HG03060 (cell line): ENCODE measurements at regions not wholly inside any gene's neighbourhood (a gene's known extent, or its start where the extent isn't known, plus 50 kb on each side); places are given as distances from the start of the nearest gene placed in this dataset.

Experiments
- ATAC-seq: cut with Tn5 transposase; IDR thresholded peaks from one replicate; pipeline ENCODE4 v1.9.1; 2021; ENCODE audit warnings: low read depth, moderate number of reproducible peaks; ENCODE audit not compliant: unreplicated experiment

- no peak for ATAC-seq
Observed at GRCh38 chr13:62060570-62060969, 644.9 kb upstream of the PCDH20 start.

DNA sequence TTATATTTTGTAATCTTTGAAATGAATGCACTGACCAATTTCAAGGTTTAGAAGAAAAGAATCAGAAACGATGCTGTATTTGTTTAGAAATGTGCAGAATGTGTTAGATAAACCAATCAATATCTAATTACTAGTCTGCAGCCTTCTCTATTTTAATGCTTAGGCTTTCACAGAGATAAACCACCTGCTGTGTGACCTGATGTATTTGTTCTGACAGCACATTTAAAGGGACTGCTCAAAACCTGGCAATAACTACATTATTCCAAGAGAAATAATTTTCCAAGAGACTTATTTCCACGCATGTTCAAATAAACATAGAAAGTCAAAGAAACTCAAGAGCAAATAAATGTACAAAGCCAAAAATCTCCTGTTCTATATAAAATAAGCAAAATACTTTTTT lies 641.6 kb upstream of the PCDH20 start:
- ATAC-seq, result no peak

- ATAC-seq, result no peak
Observed at GRCh38 chr13:62049992-62050391, 634.3 kb upstream of the PCDH20 start.

GRCh38 chr13:62046512-62046911 lies 630.9 kb upstream of the PCDH20 start:
- no peak for ATAC-seq

- no peak for ATAC-seq
Observed at GRCh38 chr13:62043600-62043999, 628.0 kb upstream of the PCDH20 start.

- no peak for ATAC-seq
Observed at GRCh38 chr13:62040806-62041205, 625.2 kb upstream of the PCDH20 start.

GRCh38 chr13:62040078-62040477 lies 624.4 kb upstream of the PCDH20 start:
- no peak for ATAC-seq

GRCh38 chr13:62038214-62038613 lies 622.6 kb upstream of the PCDH20 start:
- no peak for ATAC-seq

- ATAC-seq, result no peak
Observed at GRCh38 chr13:62035981-62036380, 620.3 kb upstream of the PCDH20 start.

- ATAC-seq, result no peak
Observed at GRCh38 chr13:62033934-62034333, 618.3 kb upstream of the PCDH20 start.

DNA sequence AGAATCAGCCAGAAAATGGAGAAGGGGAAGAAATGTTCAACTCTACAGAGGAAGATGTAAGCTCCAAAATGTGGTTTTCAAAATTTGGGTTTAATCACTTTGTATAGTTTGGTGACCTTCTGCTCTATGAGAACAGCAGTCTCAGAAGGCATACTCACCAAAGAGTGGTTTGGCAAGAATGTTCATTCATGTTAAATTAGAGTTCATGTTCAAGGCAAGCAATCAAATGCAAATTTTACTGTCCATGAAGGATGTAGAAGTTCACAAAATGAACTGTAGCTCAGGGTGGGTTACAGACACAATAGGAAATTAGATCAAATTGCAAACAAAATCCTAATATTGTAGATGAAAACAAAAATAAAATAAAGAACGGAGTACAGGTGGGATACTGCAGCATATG lies 606.7 kb upstream of the PCDH20 start:
- ATAC-seq, result no peak

- ATAC-seq, result no peak
Observed at GRCh38 chr13:62019858-62020257, 604.2 kb upstream of the PCDH20 start.

GRCh38 chr13:62014299-62014698 lies 598.6 kb upstream of the PCDH20 start:
- ATAC-seq, result no peak

GRCh38 chr13:62003452-62003851 lies 587.8 kb upstream of the PCDH20 start:
- no peak for ATAC-seq

- no peak for ATAC-seq
Observed at GRCh38 chr13:61994174-61994573, 578.5 kb upstream of the PCDH20 start.

DNA sequence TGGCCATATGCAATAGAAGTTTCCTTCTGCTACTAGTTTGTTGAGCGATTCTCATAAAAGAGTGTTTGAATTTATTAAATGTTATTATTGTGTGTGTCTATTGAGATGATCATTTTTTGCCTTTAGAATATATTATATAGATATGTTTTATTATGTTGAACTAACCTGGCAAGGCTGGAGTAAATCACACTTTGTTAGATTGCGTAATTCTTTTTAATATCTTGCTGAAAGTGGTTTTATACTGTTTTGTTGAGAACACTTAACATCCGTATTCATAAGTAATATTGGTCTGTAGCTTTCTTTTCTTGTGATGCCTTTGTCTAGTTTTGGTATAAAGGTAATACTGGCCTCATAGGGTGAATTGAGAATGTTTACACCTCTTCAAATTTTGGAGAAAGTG lies 574.3 kb upstream of the PCDH20 start:
- ATAC-seq, result no peak

GRCh38 chr13:61988810-61989209 lies 573.2 kb upstream of the PCDH20 start:
- ATAC-seq, result no peak

DNA sequence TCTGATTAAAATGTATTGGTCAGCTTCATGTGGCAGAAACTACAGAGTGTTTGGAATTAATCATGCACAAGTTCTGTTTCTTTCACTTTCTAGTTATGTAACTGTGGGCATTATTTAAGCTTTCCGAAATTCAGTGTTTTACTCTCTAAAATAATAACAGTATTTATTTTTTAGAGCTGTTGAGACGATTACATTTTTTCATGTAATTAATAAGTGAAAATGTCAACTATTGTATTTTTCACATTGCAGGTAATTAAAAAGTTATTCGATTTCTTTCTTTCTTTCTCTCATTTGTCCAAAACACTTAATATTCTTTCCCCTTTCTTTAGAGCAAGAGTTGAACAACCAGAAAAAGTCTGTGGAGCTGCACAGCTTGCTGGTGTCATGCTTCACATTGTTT lies 559.4 kb upstream of the PCDH20 start:
- no peak for ATAC-seq

DNA sequence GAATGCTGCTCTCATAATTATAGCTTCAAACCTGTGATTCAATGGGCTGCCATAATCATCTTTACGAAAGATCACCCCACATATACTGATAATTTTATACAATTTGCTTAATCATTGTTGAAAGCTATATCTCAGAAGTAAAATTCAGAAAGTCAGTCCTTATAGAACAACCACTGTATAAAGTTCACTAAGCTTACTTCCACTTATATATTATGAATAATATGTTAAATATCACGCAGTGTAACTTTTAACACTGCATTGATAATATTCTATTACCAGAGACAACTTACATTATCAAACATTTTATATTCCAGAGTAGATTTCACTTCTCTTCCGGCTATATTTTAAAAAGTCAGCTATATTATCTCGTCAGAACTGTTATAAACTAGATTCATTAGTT lies 550.1 kb upstream of the PCDH20 start:
- no peak for ATAC-seq

DNA sequence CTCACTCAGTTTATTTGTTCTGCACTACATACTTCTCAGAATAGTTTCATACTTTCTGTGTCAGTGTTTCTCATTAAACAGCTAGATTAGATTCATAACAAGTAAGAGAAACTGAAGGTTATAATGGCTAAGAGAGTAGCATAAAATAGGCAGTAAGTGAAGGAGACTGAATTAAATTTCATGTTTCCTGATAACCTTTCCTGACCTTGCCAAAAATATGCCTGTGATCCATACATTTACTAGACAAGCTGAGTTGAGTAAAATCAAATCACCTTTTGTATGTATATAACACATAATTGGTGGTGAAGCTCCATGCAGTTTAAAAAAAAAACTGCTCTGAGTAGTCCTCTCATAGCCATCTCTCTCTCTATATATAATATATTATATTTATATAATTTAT lies 545.3 kb upstream of the PCDH20 start:
- no peak for ATAC-seq

DNA sequence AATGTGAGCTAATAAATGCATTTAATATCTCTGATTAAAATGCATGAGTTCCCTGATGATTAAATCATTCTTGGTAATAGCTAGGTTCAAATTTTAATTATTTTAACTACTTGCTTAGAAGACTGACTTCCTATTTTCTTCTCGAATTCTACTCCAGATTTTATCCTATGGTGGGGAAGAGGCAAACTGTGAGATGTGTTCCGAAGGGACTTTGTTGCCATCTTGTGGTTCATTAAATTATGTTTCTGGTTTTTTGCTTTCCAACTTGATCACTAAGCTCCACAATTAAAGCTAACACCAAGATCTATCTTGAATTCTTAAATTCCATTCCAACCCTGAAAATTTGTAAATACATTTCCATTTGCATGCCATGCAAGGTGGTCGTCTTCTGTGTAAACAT lies 538.4 kb upstream of the PCDH20 start:
- no peak for ATAC-seq

DNA sequence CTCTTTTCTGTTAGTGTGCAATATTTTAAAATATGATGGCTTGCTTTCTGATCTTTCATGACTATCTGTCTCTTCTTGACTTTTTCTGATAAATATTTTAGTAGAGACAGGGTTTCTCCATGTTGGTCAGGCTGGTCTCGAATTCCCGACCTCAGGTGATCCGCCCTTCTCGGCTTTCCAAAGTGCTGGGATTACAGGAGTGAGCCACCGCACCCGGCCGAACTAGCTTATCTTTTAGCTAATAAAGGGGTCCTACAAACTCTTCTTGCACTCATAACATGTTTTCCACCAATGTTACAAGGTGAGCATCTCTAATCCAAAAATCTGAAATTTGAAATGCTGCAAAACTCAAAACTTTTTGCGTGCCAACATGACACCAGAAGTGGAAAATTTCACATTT lies 535.2 kb upstream of the PCDH20 start:
- ATAC-seq, result no peak

DNA sequence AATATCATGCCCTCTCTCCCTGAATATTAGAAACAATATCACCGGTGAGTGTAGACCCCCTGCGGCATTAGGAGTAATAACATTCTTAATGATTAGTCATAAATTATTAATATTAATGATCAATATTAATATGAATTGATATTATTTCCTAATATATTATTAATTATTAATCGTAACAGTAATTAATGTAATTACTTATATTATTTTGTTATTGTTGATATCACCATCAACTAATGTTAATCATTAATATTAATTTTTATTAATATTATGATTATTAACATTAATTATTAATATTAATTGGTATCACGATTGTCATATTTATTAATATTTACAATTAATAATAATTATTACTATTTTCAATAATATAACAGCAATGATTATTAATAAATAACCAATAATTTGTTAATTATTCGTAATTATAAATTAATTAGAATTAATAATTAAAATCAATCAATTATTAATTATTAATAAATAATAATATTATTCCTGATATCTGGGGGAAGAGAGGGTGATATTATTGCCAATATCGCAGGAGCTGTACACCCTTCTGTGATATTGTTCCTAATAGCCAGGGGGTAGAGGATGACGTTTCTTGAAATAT lies 528.8 kb upstream of the PCDH20 start:
- ATAC-seq, result no peak
